Panc1 (cell line): ENCODE measurements at regions not wholly inside any gene's neighbourhood (a gene's known extent, or its start where the extent isn't known, plus 50 kb on each side); places are given as distances from the start of the nearest gene placed in this dataset.

ENCODE experiments used
- ATAC-seq: fragments of 200-7000 bp; cut with Tn5 transposase; 2 replicates; pipeline ENCODE4 v1.9.1; 2020; ENCODE audit warnings: mild to moderate bottlenecking, moderate library complexity
- BruUV-seq: library from RNA; stranded (reverse); fragments of 400-500 nt; replicated peaks from 2 replicates; lab custom pipeline; 2021; lab: Mats Ljungman, UMichigan
- CTCF ChIA-PET: fragments of 300-600 bp; sonication (Branson Sonifier 250); formaldehyde crosslinking; loops from one replicate; lab custom pipeline; 2022; ENCODE audit warnings: antibody characterized with exemption; lab: Charles Lee
- POLR2A ChIA-PET: fragments of 300-600 bp; sonication (Branson Sonifier 250); formaldehyde crosslinking; loops from one replicate; lab custom pipeline; 2022; ENCODE audit warnings: antibody characterized with exemption; lab: Charles Lee
- DNase-seq: peaks from one replicate; pipeline ENCODE4 v3.0.0-alpha.2; 2010; ENCODE audit warnings: low read depth, low spot score
- H3K27ac ChIP-seq: 2 replicates; pipeline ENCODE4 v1.5.1; 2011; ENCODE audit warnings: mild to moderate bottlenecking, low read length, inconsistent platforms
- H3K27me3 ChIP-seq: fragments of 200-500 bp; sonication (Bioruptor generic); 2 replicates; pipeline ENCODE4 v1.6.0; 2014; ENCODE audit warnings: low read length, inconsistent platforms; ENCODE audit not compliant: control insufficient read depth, insufficient read depth
- H3K36me3 ChIP-seq: fragments of 200-500 bp; sonication (Bioruptor generic); 2 replicates; pipeline ENCODE4 v1.5.1; 2014; ENCODE audit warnings: inconsistent platforms, mild to moderate bottlenecking, low read length, moderate library complexity; ENCODE audit not compliant: control insufficient read depth, insufficient read depth
- H3K4me1 ChIP-seq: 2 replicates; pipeline ENCODE4 v1.5.1; 2011; ENCODE audit warnings: inconsistent platforms, mild to moderate bottlenecking, low read length, moderate library complexity; ENCODE audit not compliant: control insufficient read depth, insufficient read depth
- H3K4me3 ChIP-seq, 2 experiments: 2 replicates each; pipeline ENCODE4 v1.5.1; 2011 to 2012; ENCODE audit warnings: low read depth in 2 of 2, low read length in 2 of 2, mild to moderate bottlenecking in 2 of 2, inconsistent platforms in 1 of 2, moderate library complexity in 1 of 2
- H3K9me3 ChIP-seq: fragments of 200-500 bp; sonication (Bioruptor generic); 2 replicates; pipeline ENCODE4 v1.5.1; 2014; ENCODE audit warnings: low read depth, mild to moderate bottlenecking, inconsistent platforms, low read length, moderate library complexity; ENCODE audit not compliant: control insufficient read depth, insufficient read depth
- CTCF ChIP-seq: fragments of 450-650 bp; IDR thresholded peaks from 2 replicates; pipeline ENCODE4 v1.5.1; 2017; ENCODE audit warnings: mild to moderate bottlenecking
- POLR2AphosphoS5 ChIP-seq: IDR thresholded peaks from 2 replicates; pipeline ENCODE4 v1.6.1; 2012; ENCODE audit warnings: mild to moderate bottlenecking, low read depth, low read length, moderate library complexity
- REST ChIP-seq, 2 experiments: IDR thresholded peaks; 2 replicates each; pipeline ENCODE4 v1.6.1; 2011 to 2012; ENCODE audit warnings: low read depth in 2 of 2, control low read depth in 1 of 2, low read length in 1 of 2, mild to moderate bottlenecking in 1 of 2, moderate library complexity in 1 of 2; ENCODE audit not compliant: insufficient read depth in 1 of 2
- SIN3A ChIP-seq: IDR thresholded peaks from 2 replicates; pipeline ENCODE4 v1.6.1; 2012; ENCODE audit warnings: low read depth, mild to moderate bottlenecking, low read length, moderate library complexity, borderline replicate concordance; ENCODE audit not compliant: insufficient read depth
- TCF7L2 ChIP-seq: IDR thresholded peaks from 2 replicates; pipeline ENCODE4 v1.6.1; 2011; ENCODE audit warnings: mild to moderate bottlenecking, low read depth, low read length, inconsistent platforms
- in situ Hi-C: cut with HindIII; loops from 2 replicates; pipeline ENCODE4 v1.10.0; 2016; ENCODE audit warnings: low sequenced_read_pairs, low pct_unique_long_range_greater_than_20kb
- intact Hi-C: fragments of 100-400 bp; cut with micrococcal nuclease; formaldehyde crosslinking; loops from one replicate; pipeline ENCODE4 v1.10.0; 2022; ENCODE audit not compliant: unreplicated experiment

GRCh38 chr4:114156371-114156770 is 176.9 kb upstream of the ARSJ start:
- TF ChIP-seq CTCF: no peak
- no peak for TF ChIP-seq SIN3A
- TF ChIP-seq REST (IDR thresholded peaks at IDR 0.05; ENCODE audit: insufficient read depth in 1 of 2, low read depth in 2 of 2, low read length in 1 of 2): no peak
- no peak for TF ChIP-seq POLR2AphosphoS5
- no peak for TF ChIP-seq TCF7L2
- Histone ChIP-seq H3K27ac (no peak overlapping the region), H3K9me3 (no peaks in the 10 kb centered on the region), H3K36me3 (no peaks in the 10 kb centered on the region), H3K4me1 (no peaks in the 10 kb centered on the region), H3K4me3 (no peak overlapping the region), H3K27me3 (no peaks in the 10 kb centered on the region)
- intact Hi-C loops: no loop called here
- ChIA-PET POLR2A (no interaction called here), CTCF (no interaction called here)
- in situ Hi-C loops: no loop called here
- ATAC-seq: no peak
- no TSS peak for BruUV-seq
- DNase-seq: no peak

GRCh38 chr4:114161809-114162208 is 182.4 kb upstream of the ARSJ start:
- DNase-seq: no peak
- ChIA-PET POLR2A (no interaction called here), CTCF (no interaction called here)
- no peak for ATAC-seq
- Histone ChIP-seq H3K9me3 (no peaks in the 10 kb centered on the region), H3K4me3 (no peak overlapping the region), H3K36me3 (no peaks in the 10 kb centered on the region), H3K4me1 (no peaks in the 10 kb centered on the region), H3K27me3 (no peaks in the 10 kb centered on the region), H3K27ac (no peak overlapping the region)
- TF ChIP-seq CTCF (no peak), REST (IDR thresholded peaks at IDR 0.05; ENCODE audit: insufficient read depth in 1 of 2, low read depth in 2 of 2, low read length in 1 of 2) (no peak), POLR2AphosphoS5 (no peak), SIN3A (no peak), TCF7L2 (no peak)
- intact Hi-C loops: no loop called here
- BruUV-seq: no TSS peak
- in situ Hi-C loops: no loop called here
